ENCODE measurements at regions not wholly inside any gene's neighbourhood (a gene's known extent, or its start where the extent isn't known, plus 50 kb on each side); places are given as distances from the start of the nearest gene placed in this dataset.

GRCh38 chr7:41058986-41059741 is 643.7 kb downstream of the INHBA start:
- TF ChIP-seq POLR2A (IDR thresholded peaks at IDR 0.05), result no peak
- no peak for TF ChIP-seq CTCF (IDR thresholded peaks at IDR 0.05)
